ENCODE measurements at regions not wholly inside any gene's neighbourhood (a gene's known extent, or its start where the extent isn't known, plus 50 kb on each side); places are given as distances from the start of the nearest gene placed in this dataset.

DNA sequence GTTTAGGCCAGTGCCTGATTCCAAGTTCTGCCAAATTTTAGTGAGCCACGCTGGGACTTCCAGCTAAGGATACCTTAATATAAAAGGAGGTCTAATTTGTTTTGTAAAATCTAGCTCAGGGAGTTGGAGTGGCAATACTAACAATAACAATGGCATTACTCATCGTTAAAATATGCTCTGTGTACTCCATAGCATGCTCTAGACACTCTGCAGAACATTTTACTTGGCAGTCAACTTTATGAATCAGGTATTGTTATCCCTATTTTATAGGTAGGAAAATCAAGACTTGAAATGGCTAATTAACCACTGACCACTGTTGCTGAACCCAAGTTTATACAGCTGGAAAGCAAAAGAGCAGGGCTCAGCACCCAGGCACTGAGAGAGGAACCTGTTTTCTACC lies 485.0 kb upstream of the KIRREL3 start:
- ChIA-PET CTCF (interaction anchor here (0.6 kb wide), 1 partner anchor 498 kb away, joined by 3 read pairs; no protein-coding TSS in a partner anchor), SMC1A (ENCODE audit: uncharacterized antibody, unreplicated experiment) (no interaction called here)
- no peak for FAIRE-seq

GRCh38 chr11:127481391-127481790 lies 480.8 kb upstream of the KIRREL3 start:
- Histone ChIP-seq H3K27me3 (replicated peaks in 1 of 2; ENCODE audit: control insufficient read depth in 2 of 2, insufficient read depth in 2 of 2, low read length in 1 of 2) (no peaks in the 10 kb centered on the region; a peak in 1 of 4 replicates), H2AFZ (ENCODE audit: control insufficient read depth, low read depth, low read length) (no peak overlapping the region), H3K36me3 (ENCODE audit: control insufficient read depth in 2 of 2, insufficient read depth in 2 of 2, low read length in 1 of 2) (no peaks in the 10 kb centered on the region), H4K20me1 (ENCODE audit: control insufficient read depth, insufficient read depth) (no peaks in the 10 kb centered on the region), H3K9me3 (replicated peaks; ENCODE audit: control insufficient read depth, insufficient read depth, low read length) (no peaks in the 10 kb centered on the region), H3K4me3 (no peak overlapping the region), H3K4me2 (ENCODE audit: control insufficient read depth, insufficient read depth) (no peak overlapping the region), H3K9ac (ENCODE audit: control insufficient read depth, insufficient read depth, low read length) (no peak overlapping the region), H3K79me2 (ENCODE audit: control insufficient read depth, insufficient read depth, low read length) (no peaks in the 10 kb centered on the region), H3K4me1 (ENCODE audit: control insufficient read depth, insufficient read depth, low read length) (no peaks in the 10 kb centered on the region), H3K27ac (ENCODE audit: control insufficient read depth, insufficient read depth) (no peak overlapping the region)
- ATAC-seq (no peak), DNase-seq (ENCODE audit: low read depth, low spot score) (no peak), FAIRE-seq (no peak)
- WGBS (ENCODE audit: insufficient coverage, insufficient replicate concordance, low lambda C conversion rate, missing lambda C conversion rate): 53% methylated on average over 1 of the region's 1 CpG
- RAD21 ChIA-PET (ENCODE audit: unreplicated experiment): no interaction called here
- in situ Hi-C loops (cut with MboI): no loop called here
- POLR2A ChIA-PET: interaction anchor here (0.7 kb wide), 1 partner anchor 247 kb away, joined by 4 read pairs; no protein-coding TSS in a partner anchor
- TF ChIP-seq SP1 (IDR thresholded peaks at IDR 0.05; ENCODE audit: low read depth, low read length) (no peak), RAD51 (IDR thresholded peaks at IDR 0.05) (no peak), MYB (IDR thresholded peaks at IDR 0.05; ENCODE audit: borderline replicate concordance, low read depth, low read length) (no peak), BCL3 (IDR thresholded peaks at IDR 0.05; ENCODE audit: borderline replicate concordance, insufficient read depth, low read depth, low read length, poor library complexity, severe bottlenecking) (no peak), ZNF217 (IDR thresholded peaks at IDR 0.05) (no peak), RCOR1 (conservative IDR thresholded peaks at IDR 0.05; ENCODE audit: low read depth, low read length) (no peak), TBL1XR1 (IDR thresholded peaks at IDR 0.05; ENCODE audit: low read depth, low read length) (no peak), PAX5 (IDR thresholded peaks at IDR 0.05; ENCODE audit: borderline replicate concordance, low read depth, low read length) (no peak)
- SMC1A ChIA-PET (ENCODE audit: uncharacterized antibody, unreplicated experiment): interaction anchor here (1.2 to 1.4 kb wide), 2 partner anchors 11 to 12 kb away, joined by 3 read pairs; no protein-coding TSS in a partner anchor
- BruUV-seq (replicated peaks): no TSS peak
- intact Hi-C loops (cut with micrococcal nuclease; ENCODE audit: unreplicated experiment): no loop called here
- CTCF ChIA-PET: interaction anchor here (1.1 to 1.9 kb wide), 3 partner anchors 10 to 12 kb away, joined by 3 to 7 read pairs (median 3); no protein-coding TSS in a partner anchor

More for the DNA sequence above, 485.0 kb upstream of the KIRREL3 start:
- no TSS peak for BruUV-seq (replicated peaks)
- Histone ChIP-seq H3K9ac (ENCODE audit: control insufficient read depth, insufficient read depth, low read length) (no peak overlapping the region), H3K4me3 (no peak overlapping the region), H3K36me3 (ENCODE audit: control insufficient read depth in 2 of 2, insufficient read depth in 2 of 2, low read length in 1 of 2) (no peaks in the 10 kb centered on the region), H3K4me2 (ENCODE audit: control insufficient read depth, insufficient read depth) (no peak overlapping the region), H4K20me1 (ENCODE audit: control insufficient read depth, insufficient read depth) (no peaks in the 10 kb centered on the region), H3K79me2 (ENCODE audit: control insufficient read depth, insufficient read depth, low read length) (no peaks in the 10 kb centered on the region), H3K4me1 (ENCODE audit: control insufficient read depth, insufficient read depth, low read length) (no peaks in the 10 kb centered on the region), H3K27ac (ENCODE audit: control insufficient read depth, insufficient read depth) (no peak overlapping the region), H3K9me3 (replicated peaks; ENCODE audit: control insufficient read depth, insufficient read depth, low read length) (no peaks in the 10 kb centered on the region), H2AFZ (ENCODE audit: control insufficient read depth, low read depth, low read length) (no peak overlapping the region), H3K27me3 (replicated peaks in 1 of 2; ENCODE audit: control insufficient read depth in 2 of 2, insufficient read depth in 2 of 2, low read length in 1 of 2) (no peaks in the 10 kb centered on the region; a peak in 1 of 4 replicates)
- 0% methylated on average over 2 of the region's 2 CpGs for WGBS (ENCODE audit: insufficient coverage, insufficient replicate concordance, low lambda C conversion rate, missing lambda C conversion rate)
- RAD21 ChIA-PET (ENCODE audit: unreplicated experiment): no interaction called here
- POLR2A ChIA-PET: no interaction called here
- intact Hi-C loops (cut with micrococcal nuclease; ENCODE audit: unreplicated experiment) (no loop called here), in situ Hi-C loops (cut with MboI) (no loop called here)
- ATAC-seq (no peak), DNase-seq (ENCODE audit: low read depth, low spot score) (no peak)
- TF ChIP-seq CREB1 (IDR thresholded peaks at IDR 0.05; ENCODE audit: low read depth) (no peak), SMARCA5 (IDR thresholded peaks at IDR 0.05) (no peak), NR2C2 (IDR thresholded peaks at IDR 0.05; ENCODE audit: borderline replicate concordance, control insufficient read depth, insufficient read length, low read depth) (no peak), ETV6 (conservative IDR thresholded peaks at IDR 0.05 in 1 of 2, IDR thresholded peaks at IDR 0.05 in 1 of 2; ENCODE audit: borderline replicate concordance in 1 of 2, low read depth in 1 of 2) (no peak), BACH1 (IDR thresholded peaks at IDR 0.05; ENCODE audit: borderline replicate concordance) (no peak), ZNF217 (IDR thresholded peaks at IDR 0.05) (no peak), NRF1 (conservative IDR thresholded peaks at IDR 0.05; ENCODE audit: low read depth, low read length) (no peak), MYC (IDR thresholded peaks at IDR 0.05; ENCODE audit: insufficient read depth, insufficient read length, insufficient replicate concordance, low read length, severe bottlenecking) (no peak)

Data from GM12878 (cell line).